H1 (cell line): ENCODE measurements at regions not wholly inside any gene's neighbourhood (a gene's known extent, or its start where the extent isn't known, plus 50 kb on each side); places are given as distances from the start of the nearest gene placed in this dataset.

Source experiments
- CEBPB ChIP-seq: IDR thresholded peaks from 2 replicates; pipeline ENCODE4 v1.6.1; 2012; ENCODE audit warnings: low read depth, low read length
- EGR1 ChIP-seq: IDR thresholded peaks from 2 replicates; pipeline ENCODE4 v1.6.1; 2011; ENCODE audit warnings: low read depth, low read length, borderline replicate concordance
- JUN ChIP-seq: IDR thresholded peaks from 2 replicates; pipeline ENCODE4 v1.6.1; 2011; ENCODE audit warnings: low read depth, mild to moderate bottlenecking, improper control_type of control experiment, low read length
- RNF2 ChIP-seq: fragments of 200-900, 300-1000 bp; sonication (generic); IDR thresholded peaks from 2 replicates; pipeline ENCODE4 v1.7.1; 2016; ENCODE audit warnings: borderline replicate concordance, low read depth, mild to moderate bottlenecking, antibody characterized with exemption, low read length; ENCODE audit not compliant: poor library complexity, severe bottlenecking; ENCODE audit errors: missing control alignments

- TF ChIP-seq EGR1 (no peak), RNF2 (no peak), JUN (no peak), CEBPB (no peak)
These were observed 98.4 kb upstream of the ACSL4 start (continued) for GRCh38 chrX:109831326-109831985.
